Astrocyte (in vitro differentiated cells and primary cell): ENCODE measurements at regions not wholly inside any gene's neighbourhood (a gene's known extent, or its start where the extent isn't known, plus 50 kb on each side); places are given as distances from the start of the nearest gene placed in this dataset.

Source experiments
- CTCF ChIP-seq: IDR thresholded peaks from 2 replicates; pipeline ENCODE4 v1.5.1; 2011; ENCODE audit warnings: low read depth, mild to moderate bottlenecking, inconsistent platforms, low read length, moderate library complexity; ENCODE audit not compliant: insufficient read depth
- EZH2 ChIP-seq: IDR thresholded peaks from 2 replicates; pipeline ENCODE4 v1.6.1; 2012; ENCODE audit warnings: mild to moderate bottlenecking, low read length, inconsistent platforms; ENCODE audit not compliant: insufficient read depth

GRCh38 chrX:9164086-9164485, 130.2 kb upstream of the FAM9B start:
- TF ChIP-seq EZH2, result no peak
- TF ChIP-seq CTCF, result no peak
